GM13977 (cell line): ENCODE measurements at regions not wholly inside any gene's neighbourhood (a gene's known extent, or its start where the extent isn't known, plus 50 kb on each side); places are given as distances from the start of the nearest gene placed in this dataset.

Source experiments
- DNase-seq: peaks from one replicate; pipeline ENCODE4 v3.0.0; 2012; ENCODE audit warnings: low spot score
- CTCF ChIP-seq: IDR thresholded peaks from 2 replicates; pipeline ENCODE4 v1.5.1; 2012; ENCODE audit warnings: mild to moderate bottlenecking, control low read depth; ENCODE audit not compliant: insufficient read depth; ENCODE audit errors: extremely low read depth, missing control alignments
- in situ Hi-C: fragments of 300-500 bp; cut with MboI; formaldehyde crosslinking; loops from one replicate; pipeline ENCODE4 v1.12.0; 2022; ENCODE audit warnings: low sequenced_read_pairs, low pct_unique_long_range_greater_than_20kb, mixed read lengths, inconsistent platforms; ENCODE audit not compliant: unreplicated experiment

- in situ Hi-C loops = no loop called here
- no peak for DNase-seq
- no peak for TF ChIP-seq CTCF
Observed at GRCh38 chr5:77550406-77550805, 58.3 kb upstream of the WDR41 start.

GRCh38 chr5:77545285-77545684 lies 53.2 kb upstream of the WDR41 start:
- in situ Hi-C loops = no loop called here
- DNase-seq = no peak
- no peak for TF ChIP-seq CTCF
